GM18907 (cell line): ENCODE measurements at regions not wholly inside any gene's neighbourhood (a gene's known extent, or its start where the extent isn't known, plus 50 kb on each side); places are given as distances from the start of the nearest gene placed in this dataset.

Source experiments
- ATAC-seq: cut with Tn5 transposase; IDR thresholded peaks from one replicate; pipeline ENCODE4 v1.9.1; 2021; ENCODE audit warnings: mild to moderate bottlenecking, moderate library complexity; ENCODE audit not compliant: unreplicated experiment

- ATAC-seq = peak; percentile 59
Measured at GRCh38 chr7:32273297-32273696, 203.1 kb upstream of the PDE1C start.

DNA sequence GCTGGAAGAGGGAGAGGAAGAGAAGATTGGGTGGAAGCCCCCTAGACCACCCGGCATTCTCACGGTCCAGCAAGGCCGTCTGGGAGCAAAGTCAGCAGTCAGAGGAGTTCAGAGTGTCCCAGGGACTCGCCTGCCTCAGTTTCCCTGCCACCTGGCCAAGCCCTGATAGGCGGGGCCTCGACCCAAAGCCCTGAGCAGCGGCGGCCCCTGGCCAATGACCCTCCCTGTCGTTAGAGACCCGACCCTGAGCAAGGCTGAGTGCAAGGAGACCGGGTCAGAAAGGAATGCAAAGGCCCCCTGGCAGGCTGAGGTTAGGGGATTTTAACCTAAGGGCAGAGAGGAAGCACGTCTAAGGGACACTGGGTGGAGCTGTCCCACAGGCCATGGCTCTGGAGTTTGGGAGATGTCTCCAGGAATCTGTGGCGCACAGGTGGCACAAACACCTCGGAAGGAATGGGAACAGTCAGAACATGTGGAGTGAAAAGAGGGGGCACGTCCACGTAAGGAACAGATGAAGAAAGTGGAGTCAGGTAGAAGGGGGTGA is 196.8 kb upstream of the PDE1C start:
- no peak for ATAC-seq

GRCh38 chr7:32264702-32265284 is 194.6 kb upstream of the PDE1C start:
- no peak for ATAC-seq

DNA sequence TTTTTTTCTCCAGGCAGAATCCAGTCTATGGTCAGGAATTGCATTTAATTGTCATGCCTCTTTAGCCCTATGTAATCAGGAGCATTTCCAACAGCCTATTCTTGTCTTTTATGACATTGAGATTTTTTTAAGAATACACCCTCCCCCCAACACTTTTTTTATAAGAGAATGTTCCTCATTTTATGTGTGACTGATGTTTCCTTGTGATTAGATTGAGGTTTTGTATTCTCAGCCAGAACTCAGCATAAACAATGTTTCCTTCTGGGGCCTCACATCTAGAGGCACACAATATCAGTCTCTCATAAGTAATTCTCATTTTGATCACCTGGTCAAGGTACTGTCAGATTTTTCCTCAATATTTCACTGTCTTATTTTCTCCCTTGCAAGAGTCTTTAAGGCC is 193.4 kb upstream of the PDE1C start:
- no peak for ATAC-seq

GRCh38 chr7:32262315-32262714 is 192.1 kb upstream of the PDE1C start:
- ATAC-seq = no peak

- peak; percentile 94 for ATAC-seq
Measured at GRCh38 chr7:32259931-32260596, 189.9 kb upstream of the PDE1C start.

- no peak for ATAC-seq
Measured at GRCh38 chr7:32258265-32258664, 188.1 kb upstream of the PDE1C start.

- no peak for ATAC-seq
Measured at GRCh38 chr7:32257621-32258020, 187.4 kb upstream of the PDE1C start.

GRCh38 chr7:32256811-32257210 is 186.6 kb upstream of the PDE1C start:
- no peak for ATAC-seq

- no peak for ATAC-seq
Measured at GRCh38 chr7:32256376-32256775, 186.2 kb upstream of the PDE1C start.

- ATAC-seq = peak; percentile 52
Measured at GRCh38 chr7:32255036-32255435, 184.8 kb upstream of the PDE1C start.

DNA sequence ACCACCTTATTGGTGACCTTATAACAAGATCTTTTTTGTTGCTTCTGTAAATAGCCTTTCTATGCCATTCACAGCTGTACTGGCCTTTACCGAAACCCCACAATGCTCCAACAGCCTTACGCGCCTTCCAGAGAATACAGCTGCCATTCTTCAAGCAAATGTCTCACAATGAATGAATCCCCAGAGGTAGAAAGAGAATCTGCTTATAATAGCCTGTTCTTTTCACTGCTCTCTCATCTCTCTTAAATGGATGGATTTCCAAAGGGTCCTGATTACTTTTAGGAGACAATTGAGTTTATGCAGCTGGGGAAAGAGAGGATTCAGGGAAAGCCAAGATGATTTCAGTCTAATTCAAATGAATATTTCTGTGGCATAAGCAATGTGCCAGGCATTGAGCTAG is 183.1 kb upstream of the PDE1C start:
- ATAC-seq = no peak

- ATAC-seq = no peak
Measured at GRCh38 chr7:32251659-32252058, 181.5 kb upstream of the PDE1C start.

- no peak for ATAC-seq
Measured at GRCh38 chr7:32250471-32251260, 180.5 kb upstream of the PDE1C start.

DNA sequence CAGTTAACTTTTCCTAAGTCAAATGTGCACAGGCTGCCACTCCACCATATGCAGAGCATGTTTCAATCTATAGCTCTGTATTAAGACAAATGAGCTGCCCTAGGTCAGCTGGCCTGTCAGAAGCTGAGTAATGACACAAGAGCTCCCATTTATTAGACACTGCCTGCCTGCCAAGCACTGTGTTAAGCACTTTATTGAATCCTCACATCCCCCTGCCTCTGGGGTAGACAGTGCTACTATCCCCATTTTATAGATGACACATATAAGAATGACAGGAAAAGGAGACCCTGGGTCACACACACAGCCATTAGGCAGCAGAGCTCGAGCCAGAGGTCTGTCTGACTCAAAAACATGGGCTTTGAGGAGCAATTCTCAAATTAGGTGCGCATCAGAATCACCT is 179.8 kb upstream of the PDE1C start:
- no peak for ATAC-seq

DNA sequence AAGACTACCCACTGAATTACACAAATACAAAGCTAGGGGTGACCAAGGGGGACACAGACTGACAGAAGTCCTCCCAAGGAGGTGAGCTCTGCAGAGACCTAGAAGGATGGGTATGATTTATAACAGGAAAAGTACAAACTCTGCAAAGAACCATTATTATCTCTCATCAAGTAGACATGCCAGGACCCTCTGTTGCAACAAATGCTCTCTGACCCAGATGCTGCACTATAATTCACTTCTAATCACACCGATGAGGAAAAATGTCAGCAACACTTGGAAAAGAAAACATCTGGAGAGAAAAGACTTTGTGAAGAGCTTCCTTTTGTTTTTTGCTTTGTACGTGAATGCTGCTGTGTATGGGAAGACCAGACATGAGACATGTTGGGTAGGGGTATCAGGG is 178.3 kb upstream of the PDE1C start:
- ATAC-seq = no peak

DNA sequence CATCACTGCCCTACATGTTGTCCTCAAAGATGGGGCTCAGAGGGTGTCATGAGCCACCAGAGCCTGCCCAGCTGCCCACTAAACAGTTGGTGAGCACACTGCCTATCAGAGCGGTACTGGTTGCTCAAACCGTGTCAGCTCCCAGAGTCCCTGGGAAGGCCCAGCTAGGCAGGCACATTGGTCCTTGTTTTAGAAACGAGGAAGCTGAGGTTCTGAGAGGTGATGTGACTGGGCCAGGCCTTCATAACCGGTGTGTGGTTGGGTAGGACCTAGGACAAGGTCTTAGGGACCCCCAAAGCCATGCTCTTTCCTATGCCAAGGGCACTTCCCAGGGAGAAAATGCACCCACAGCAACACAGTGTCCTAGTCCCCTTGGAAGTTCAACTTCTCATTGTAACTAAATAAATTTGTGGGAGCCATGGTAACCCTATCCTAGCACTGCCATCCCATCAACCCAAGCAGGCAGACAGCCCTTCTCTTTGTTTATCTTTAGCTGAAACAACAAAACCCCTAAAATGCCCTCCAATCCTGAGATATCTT is 174.7 kb upstream of the PDE1C start:
- no peak for ATAC-seq

- ATAC-seq = no peak
Measured at GRCh38 chr7:32243687-32244290, 173.6 kb upstream of the PDE1C start.

DNA sequence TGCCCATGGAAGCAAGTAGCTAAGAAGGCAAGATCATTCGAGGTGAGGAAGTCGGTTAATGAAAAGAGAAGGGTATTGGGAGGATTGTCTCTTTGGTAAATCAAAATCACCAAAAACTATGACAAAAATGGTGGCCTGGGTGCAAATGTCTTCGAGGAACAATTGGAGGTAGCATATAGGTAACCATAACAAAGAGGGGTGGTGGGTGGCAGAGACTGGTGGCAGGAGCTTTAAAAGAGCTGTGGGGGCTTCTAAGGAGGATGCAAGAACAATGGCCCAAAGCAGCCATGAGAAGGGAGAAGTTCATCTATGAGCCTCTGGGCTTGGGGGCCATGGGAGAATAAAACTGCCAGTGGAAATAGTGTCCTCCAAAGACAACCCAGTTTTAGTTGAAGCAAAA is 172.2 kb upstream of the PDE1C start:
- no peak for ATAC-seq

DNA sequence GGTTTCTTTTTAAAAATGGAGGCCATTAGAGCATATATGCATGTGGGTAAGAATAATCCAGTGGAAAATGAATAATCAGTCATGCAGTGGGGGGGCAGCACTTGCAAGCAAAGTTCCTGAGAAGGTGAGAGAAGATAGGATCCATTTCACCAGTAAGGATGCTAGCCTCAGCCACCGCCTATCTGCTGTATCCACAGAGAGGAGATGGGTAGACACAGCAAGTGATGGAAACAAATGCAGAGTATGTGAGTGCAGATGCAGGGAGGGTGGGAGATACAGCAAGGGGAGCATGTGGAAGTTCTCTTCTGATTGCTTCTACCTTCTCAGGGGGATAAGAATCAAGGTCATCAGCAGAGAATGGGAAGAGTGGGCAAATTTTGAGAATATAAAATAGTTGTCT is 171.4 kb upstream of the PDE1C start:
- ATAC-seq = no peak

DNA sequence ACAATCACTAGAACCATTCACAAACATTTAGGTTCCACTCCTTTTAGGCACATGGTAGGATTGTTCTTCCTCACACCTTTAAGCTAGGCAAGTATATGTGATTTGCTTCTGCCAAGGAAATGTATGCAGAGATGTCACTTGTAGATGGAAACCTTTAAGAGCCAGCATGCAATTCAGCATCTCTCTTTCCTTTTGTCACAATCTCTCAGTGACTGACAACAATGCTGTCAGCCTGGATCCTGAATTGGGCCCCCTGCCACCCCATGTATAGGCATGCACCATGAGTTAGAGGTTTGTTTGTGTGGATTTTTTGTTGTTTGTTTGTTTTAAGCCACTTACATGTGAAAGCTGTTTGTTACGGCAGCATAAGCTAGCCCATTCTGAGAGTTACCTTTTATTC is 169.6 kb upstream of the PDE1C start:
- no peak for ATAC-seq
